ENCODE measurements at regions not wholly inside any gene's neighbourhood (a gene's known extent, or its start where the extent isn't known, plus 50 kb on each side); places are given as distances from the start of the nearest gene placed in this dataset.

DNA sequence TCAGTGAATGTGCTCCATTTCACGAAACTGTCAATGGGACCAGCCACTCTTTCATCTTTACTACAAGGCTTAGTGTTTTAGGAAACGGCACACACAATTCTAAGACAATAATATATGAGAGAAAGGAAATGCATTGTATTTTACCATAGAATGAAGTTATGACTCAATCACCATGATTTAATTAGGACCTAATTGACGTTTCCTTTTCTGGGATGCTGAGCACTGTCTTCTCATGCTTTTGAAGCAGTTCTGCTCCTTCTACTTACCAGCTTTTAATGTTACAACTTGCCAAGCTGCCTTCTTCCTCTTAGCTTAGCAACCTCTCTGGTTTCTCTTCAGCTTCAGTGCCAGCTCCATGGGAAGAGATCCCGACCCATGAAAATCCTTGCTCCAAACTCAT is 94.3 kb upstream of the SERPINE2 start:
- TF ChIP-seq, protein P1, sequence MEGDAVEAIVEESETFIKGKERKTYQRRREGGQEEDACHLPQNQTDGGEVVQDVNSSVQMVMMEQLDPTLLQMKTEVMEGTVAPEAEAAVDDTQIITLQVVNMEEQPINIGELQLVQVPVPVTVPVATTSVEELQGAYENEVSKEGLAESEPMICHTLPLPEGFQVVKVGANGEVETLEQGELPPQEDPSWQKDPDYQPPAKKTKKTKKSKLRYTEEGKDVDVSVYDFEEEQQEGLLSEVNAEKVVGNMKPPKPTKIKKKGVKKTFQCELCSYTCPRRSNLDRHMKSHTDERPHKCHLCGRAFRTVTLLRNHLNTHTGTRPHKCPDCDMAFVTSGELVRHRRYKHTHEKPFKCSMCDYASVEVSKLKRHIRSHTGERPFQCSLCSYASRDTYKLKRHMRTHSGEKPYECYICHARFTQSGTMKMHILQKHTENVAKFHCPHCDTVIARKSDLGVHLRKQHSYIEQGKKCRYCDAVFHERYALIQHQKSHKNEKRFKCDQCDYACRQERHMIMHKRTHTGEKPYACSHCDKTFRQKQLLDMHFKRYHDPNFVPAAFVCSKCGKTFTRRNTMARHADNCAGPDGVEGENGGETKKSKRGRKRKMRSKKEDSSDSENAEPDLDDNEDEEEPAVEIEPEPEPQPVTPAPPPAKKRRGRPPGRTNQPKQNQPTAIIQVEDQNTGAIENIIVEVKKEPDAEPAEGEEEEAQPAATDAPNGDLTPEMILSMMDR (IDR thresholded peaks at IDR 0.05; ENCODE audit: control extremely low read depth, extremely low read depth, low read depth, missing control alignments), result no peak
- no peak for DNase-seq (ENCODE audit: extremely low spot score)
- ChIA-PET CTCF (interaction anchor here (1.5 to 1.9 kb wide), 2 partner anchors 14 to 139 kb away, joined by 4 to 5 read pairs; no protein-coding TSS in a partner anchor), POLR2A (no interaction called here)

DNA sequence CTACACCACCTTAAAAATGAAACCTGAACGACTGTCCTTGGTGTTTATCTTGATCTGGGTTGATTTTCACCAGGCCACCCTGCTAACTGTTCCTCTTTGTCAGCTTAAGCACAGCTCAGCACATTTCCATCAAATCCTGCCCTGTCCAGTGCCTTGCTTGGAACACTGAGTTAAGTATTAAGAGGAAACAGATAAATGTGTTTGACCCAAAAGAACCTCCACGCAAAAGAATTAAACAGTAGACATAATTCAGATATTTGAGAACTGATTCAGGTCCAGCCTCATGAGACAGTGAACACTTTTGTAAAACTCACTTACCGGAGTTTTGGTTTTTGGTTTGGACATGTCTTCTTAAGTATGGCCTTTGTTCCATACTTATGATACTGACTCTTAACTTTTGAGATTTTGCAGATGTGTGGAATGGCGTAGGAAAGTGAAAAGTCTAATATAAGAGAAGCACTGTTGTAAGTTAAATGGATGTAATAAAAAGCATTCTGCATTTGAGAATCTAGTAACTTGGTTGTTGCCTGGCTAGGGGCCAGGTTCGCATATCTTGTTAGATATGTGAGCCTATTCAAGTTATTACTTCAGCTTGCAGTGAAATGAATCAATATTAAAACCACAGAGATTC is 88.9 kb upstream of the SERPINE2 start:
- TF ChIP-seq, protein P1 (IDR thresholded peaks at IDR 0.05; ENCODE audit: control extremely low read depth, extremely low read depth, low read depth, missing control alignments), result no peak
- DNase-seq (ENCODE audit: extremely low spot score), result no peak
- CTCF ChIA-PET, result interaction anchor here (1.3 kb wide), 1 partner anchor 28 kb away, joined by 3 read pairs; no protein-coding TSS in a partner anchor
- POLR2A ChIA-PET, result no interaction called here

DNA sequence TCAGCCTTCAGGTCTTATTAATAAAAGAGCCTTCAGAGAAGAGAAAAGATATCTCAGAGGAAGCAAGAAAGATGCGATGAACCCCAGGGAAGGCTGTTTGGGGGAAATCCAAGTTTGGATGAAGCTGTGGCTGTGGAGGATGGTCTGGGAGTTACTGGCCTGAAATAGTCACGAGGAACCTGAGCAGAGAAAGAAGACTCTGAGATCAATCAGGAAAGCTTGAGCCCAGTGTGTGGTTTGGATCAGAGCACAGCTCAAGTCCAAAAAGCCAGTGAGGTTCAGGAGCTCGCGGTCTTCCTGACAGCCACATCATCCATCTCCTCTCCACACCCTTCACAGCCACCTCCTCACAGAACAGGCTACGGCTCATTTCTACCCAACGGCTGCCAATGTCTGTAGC is 87.4 kb upstream of the SERPINE2 start:
- POLR2A ChIA-PET, result no interaction called here
- CTCF ChIA-PET, result interaction anchor here (1.1 kb wide), 1 partner anchor 15 kb away, joined by 3 read pairs; no protein-coding TSS in a partner anchor
- TF ChIP-seq, protein P1 (IDR thresholded peaks at IDR 0.05; ENCODE audit: control extremely low read depth, extremely low read depth, low read depth, missing control alignments), result no peak
- no peak for DNase-seq (ENCODE audit: extremely low spot score)

DNA sequence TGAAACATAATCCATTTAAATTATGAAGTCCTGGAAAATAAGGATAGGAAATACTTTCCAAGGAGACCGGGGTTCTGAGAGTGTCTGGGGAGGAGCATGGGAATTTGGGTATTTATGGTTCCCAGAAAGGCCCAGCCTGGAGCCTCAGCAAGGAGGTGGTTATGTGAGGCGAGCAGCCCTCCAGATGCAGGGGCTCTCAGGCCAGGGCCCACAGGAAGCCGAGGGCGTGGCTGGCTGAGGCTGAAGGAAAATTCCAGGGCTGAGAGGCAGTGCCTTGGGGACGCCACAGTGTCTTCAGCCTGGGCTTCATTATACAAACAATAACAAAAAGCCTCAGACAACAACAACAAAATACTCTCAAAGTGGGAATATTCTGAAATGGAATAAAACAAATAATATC is 86.9 kb upstream of the SERPINE2 start:
- DNase-seq (ENCODE audit: extremely low spot score), result no peak
- ChIA-PET POLR2A (no interaction called here), CTCF (interaction anchor here (1.1 kb wide), 1 partner anchor 15 kb away, joined by 3 read pairs; no protein-coding TSS in a partner anchor)
- TF ChIP-seq, protein P1 (IDR thresholded peaks at IDR 0.05; ENCODE audit: control extremely low read depth, extremely low read depth, low read depth, missing control alignments), result no peak

DNA sequence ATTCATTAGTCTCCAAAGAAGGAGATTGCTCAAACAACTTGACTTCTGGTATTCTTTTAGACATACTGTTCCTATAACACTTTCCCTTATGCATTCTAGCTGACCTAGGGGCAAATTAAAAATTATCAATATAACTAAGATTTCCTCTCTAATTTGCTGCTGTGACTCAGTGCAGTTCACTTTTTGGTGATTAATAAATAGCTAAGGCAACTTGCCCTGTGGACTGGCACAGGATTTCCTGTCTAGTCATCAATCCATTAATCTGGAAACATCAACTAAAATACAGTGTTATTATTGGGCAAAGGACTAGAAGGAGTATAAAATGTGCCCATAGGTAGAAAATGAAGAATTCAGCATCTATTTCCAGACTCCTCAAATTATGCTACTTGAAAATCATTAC is 83.5 kb upstream of the SERPINE2 start:
- DNase-seq (ENCODE audit: extremely low spot score), result no peak
- TF ChIP-seq, protein P1 (IDR thresholded peaks at IDR 0.05; ENCODE audit: control extremely low read depth, extremely low read depth, low read depth, missing control alignments), result no peak
- ChIA-PET POLR2A (no interaction called here), CTCF (interaction anchor here (0.8 to 1.4 kb wide), 2 partner anchors 67 to 129 kb away, joined by 3 read pairs; no protein-coding TSS in a partner anchor)

DNA sequence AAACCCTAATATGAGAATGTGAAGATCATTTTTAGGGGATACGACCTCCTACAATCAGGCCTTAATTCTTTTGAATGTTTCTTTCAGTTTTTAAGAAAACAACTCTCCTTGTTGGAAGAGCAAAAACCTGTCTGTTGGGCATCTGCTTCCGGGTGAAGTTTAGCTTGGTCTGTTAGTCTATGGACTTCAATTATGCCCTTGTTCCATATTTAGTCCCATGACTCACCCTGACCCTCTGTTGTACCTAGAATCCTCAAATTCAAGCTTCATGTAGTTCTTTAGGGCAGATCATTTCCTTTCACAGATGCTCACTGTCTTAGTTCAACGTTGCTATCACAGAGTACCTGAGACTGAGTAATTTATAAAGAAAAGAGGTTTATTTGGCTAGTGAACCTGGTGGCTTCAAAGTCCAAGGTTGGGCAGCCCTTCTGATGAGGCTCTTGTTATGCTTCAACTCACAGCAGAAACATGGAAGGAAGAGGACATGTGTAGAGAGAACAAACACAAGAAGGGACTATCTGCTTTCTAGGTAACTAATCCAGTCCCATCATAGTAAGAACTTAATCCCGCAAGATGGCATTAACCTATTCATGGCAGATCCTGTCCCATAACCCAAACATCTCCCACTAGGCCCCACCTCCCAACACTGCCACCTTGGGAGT is 82.5 kb upstream of the SERPINE2 start:
- no peak for DNase-seq (ENCODE audit: extremely low spot score)
- POLR2A ChIA-PET, result no interaction called here
- TF ChIP-seq, protein P1 (IDR thresholded peaks at IDR 0.05; ENCODE audit: control extremely low read depth, extremely low read depth, low read depth, missing control alignments), result no peak
- CTCF ChIA-PET, result interaction anchor here (1.4 kb wide), 1 partner anchor 68 kb away, joined by 3 read pairs; no protein-coding TSS in a partner anchor
